Astrocyte of the cerebellum (primary cell): ENCODE measurements at regions not wholly inside any gene's neighbourhood (a gene's known extent, or its start where the extent isn't known, plus 50 kb on each side); places are given as distances from the start of the nearest gene placed in this dataset.
A peak's percentile ranks its signal among the peaks of the same experiment; 100 is the strongest.

Source experiments
- DNase-seq: peaks from one replicate; pipeline ENCODE4 v3.0.0-alpha.2; 2011; ENCODE audit warnings: low read depth
- H3K4me3 ChIP-seq: 2 replicates; pipeline ENCODE4 v1.5.1; 2011; ENCODE audit warnings: mild to moderate bottlenecking, low read depth, low read length, moderate library complexity
- CTCF ChIP-seq: IDR thresholded peaks from 2 replicates; pipeline ENCODE4 v1.5.1; 2012; ENCODE audit warnings: low read length, low read depth, moderate library complexity, mild to moderate bottlenecking; ENCODE audit errors: missing control alignments
- in situ Hi-C: cut with HindIII; loops from 2 replicates; pipeline ENCODE4 v1.10.0; 2017; ENCODE audit warnings: low sequenced_read_pairs

- H3K4me3 ChIP-seq = no peak overlapping the region
- no peak for DNase-seq
- in situ Hi-C loops = no loop called here
- TF ChIP-seq CTCF = no peak
Observed at GRCh38 chr12:43107026-43107775, 444.8 kb downstream of the ADAMTS20 start.

GRCh38 chr12:43106355-43106754 is 445.6 kb downstream of the ADAMTS20 start:
- no peak overlapping the region for H3K4me3 ChIP-seq
- in situ Hi-C loops = no loop called here
- no peak for DNase-seq
- TF ChIP-seq CTCF = no peak

GRCh38 chr12:43105426-43105981 is 446.5 kb downstream of the ADAMTS20 start:
- in situ Hi-C loops = no loop called here
- DNase-seq = no peak
- TF ChIP-seq CTCF = no peak
- no peak overlapping the region for H3K4me3 ChIP-seq

GRCh38 chr12:43104494-43104893 is 447.5 kb downstream of the ADAMTS20 start:
- DNase-seq = peak; percentile 35
- in situ Hi-C loops = no loop called here
- H3K4me3 ChIP-seq = no peak overlapping the region
- TF ChIP-seq CTCF = no peak

GRCh38 chr12:43103866-43104265 is 448.1 kb downstream of the ADAMTS20 start:
- in situ Hi-C loops = no loop called here
- no peak overlapping the region for H3K4me3 ChIP-seq
- DNase-seq = no peak
- TF ChIP-seq CTCF = no peak

GRCh38 chr12:43102546-43103264 is 449.3 kb downstream of the ADAMTS20 start:
- H3K4me3 ChIP-seq = no peak overlapping the region
- DNase-seq = no peak
- TF ChIP-seq CTCF = no peak
- in situ Hi-C loops = no loop called here
